Brain microvascular endothelial cell (primary cell): ENCODE measurements at regions not wholly inside any gene's neighbourhood (a gene's known extent, or its start where the extent isn't known, plus 50 kb on each side); places are given as distances from the start of the nearest gene placed in this dataset.

Source experiments
- DNase-seq: peaks from one replicate; pipeline ENCODE4 v3.0.0-alpha.2; 2020
- H3K27ac ChIP-seq: fragments of 250-450 bp; sonication (Bioruptor Pico); 2 replicates; pipeline ENCODE4 v1.5.1; 2020; ENCODE audit warnings: mild to moderate bottlenecking, moderate library complexity
- H3K27me3 ChIP-seq: fragments of 250-450 bp; sonication (Bioruptor Pico); replicated peaks from 2 replicates; pipeline ENCODE4 v1.5.1; 2020; ENCODE audit warnings: mild to moderate bottlenecking
- H3K36me3 ChIP-seq: fragments of 250-450 bp; sonication (Bioruptor Pico); replicated peaks from 2 replicates; pipeline ENCODE4 v1.5.1; 2020; ENCODE audit warnings: mild to moderate bottlenecking
- H3K4me3 ChIP-seq: 2 replicates; pipeline ENCODE4 v1.5.1; 2011; ENCODE audit warnings: low read depth, mild to moderate bottlenecking, control low read depth, low read length, moderate library complexity
- CTCF ChIP-seq: IDR thresholded peaks from 2 replicates; pipeline ENCODE4 v1.5.1; 2011; ENCODE audit warnings: low read depth, mild to moderate bottlenecking, moderate library complexity, low read length, control low read depth, inconsistent platforms; ENCODE audit errors: missing control alignments
- in situ Hi-C: cut with HindIII; loops from 2 replicates; pipeline ENCODE4 v1.10.0; 2017; ENCODE audit warnings: low sequenced_read_pairs, low pct_ligation_motif_present

GRCh38 chr20:22322513-22322912 is 261.9 kb downstream of the FOXA2 start:
- Histone ChIP-seq H3K36me3 (no peaks in the 10 kb centered on the region), H3K4me3 (no peak overlapping the region), H3K27me3 (no peaks in the 10 kb centered on the region), H3K27ac (no peak overlapping the region)
- DNase-seq = no peak
- TF ChIP-seq CTCF = no peak
- in situ Hi-C loops = no loop called here

- TF ChIP-seq CTCF = no peak
- in situ Hi-C loops = no loop called here
- no peak for DNase-seq
- Histone ChIP-seq H3K27ac (no peak overlapping the region), H3K27me3 (no peaks in the 10 kb centered on the region), H3K36me3 (no peaks in the 10 kb centered on the region), H3K4me3 (no peak overlapping the region)
Measured at GRCh38 chr20:22321191-22321590, 263.2 kb downstream of the FOXA2 start.

DNA sequence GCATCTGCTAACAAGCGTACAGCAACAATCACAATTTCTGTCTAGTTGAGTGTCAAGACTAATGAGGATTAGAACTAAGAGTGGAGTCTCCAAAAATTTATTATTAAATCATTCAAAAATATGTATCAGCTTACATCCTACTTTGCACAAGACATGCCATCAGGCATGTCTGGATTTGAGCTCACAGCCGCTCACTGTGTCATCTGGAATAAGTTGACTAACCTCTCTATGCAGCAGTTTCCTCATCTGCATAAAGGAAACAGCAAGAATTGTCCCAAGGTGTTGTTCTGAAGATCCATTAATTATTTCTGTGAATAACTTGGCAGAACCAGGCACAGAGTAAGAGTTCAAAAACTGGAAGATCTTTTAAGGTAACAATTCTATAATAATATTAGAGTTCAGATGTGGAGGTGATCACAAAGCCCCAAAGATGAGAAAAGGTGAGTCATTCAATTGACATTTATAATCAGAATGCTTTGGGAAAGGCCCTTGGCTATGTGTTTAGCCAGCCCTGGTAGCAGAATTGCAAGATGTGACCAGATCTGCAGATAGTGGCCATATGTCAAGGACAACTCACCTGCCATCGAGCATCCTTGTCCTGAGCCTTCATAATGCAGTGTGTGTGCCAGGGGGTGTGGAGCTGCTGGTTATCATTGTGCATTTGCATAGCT is 264.0 kb downstream of the FOXA2 start:
- no peak for DNase-seq
- Histone ChIP-seq H3K36me3 (no peaks in the 10 kb centered on the region), H3K4me3 (no peak overlapping the region), H3K27me3 (no peaks in the 10 kb centered on the region), H3K27ac (no peak overlapping the region)
- TF ChIP-seq CTCF = no peak
- in situ Hi-C loops = no loop called here

GRCh38 chr20:22315771-22316170 is 268.6 kb downstream of the FOXA2 start:
- in situ Hi-C loops = no loop called here

DNA sequence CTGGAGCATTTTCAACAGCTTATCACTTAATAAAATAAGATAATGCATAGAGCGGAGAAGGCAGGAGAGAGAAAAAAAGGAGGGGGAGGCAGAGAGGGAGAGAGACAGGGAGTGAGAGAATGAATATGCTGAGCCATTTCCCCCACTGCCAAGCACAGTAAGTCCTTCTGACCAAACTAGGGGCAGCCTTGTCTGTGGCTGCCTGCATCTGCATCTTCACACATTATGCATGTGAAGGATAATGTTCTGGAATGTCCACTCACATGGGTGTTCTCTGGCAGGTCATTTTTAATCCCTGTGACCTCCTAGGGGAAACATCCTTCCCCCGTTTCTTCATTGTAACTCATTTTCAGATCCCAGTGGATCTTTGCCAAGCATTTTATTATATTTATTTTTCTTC is 269.3 kb downstream of the FOXA2 start:
- Histone ChIP-seq H3K4me3 (no peak overlapping the region), H3K36me3 (no peaks in the 10 kb centered on the region), H3K27me3 (no peaks in the 10 kb centered on the region), H3K27ac (no peak overlapping the region)
- no peak for TF ChIP-seq CTCF
- no peak for DNase-seq
- in situ Hi-C loops = no loop called here

More at GRCh38 chr20:22315771-22316170, 268.6 kb downstream of the FOXA2 start:
- H3K27ac ChIP-seq = no peak overlapping the region
- no peaks in the 10 kb centered on the region for H3K27me3 ChIP-seq
- H3K4me3 ChIP-seq = no peak overlapping the region
- DNase-seq = no peak
- no peaks in the 10 kb centered on the region for H3K36me3 ChIP-seq
- no peak for TF ChIP-seq CTCF

GRCh38 chr20:22312744-22313346 is 271.5 kb downstream of the FOXA2 start:
- no peak overlapping the region for H3K4me3 ChIP-seq
- in situ Hi-C loops = no loop called here
- no peak overlapping the region for H3K27ac ChIP-seq
- DNase-seq = peak; percentile 22
- no peaks in the 10 kb centered on the region for H3K27me3 ChIP-seq
- peak; percentile 66 for TF ChIP-seq CTCF
- no peaks in the 10 kb centered on the region for H3K36me3 ChIP-seq
